Astrocyte of the spinal cord (primary cell): ENCODE measurements at regions not wholly inside any gene's neighbourhood (a gene's known extent, or its start where the extent isn't known, plus 50 kb on each side); places are given as distances from the start of the nearest gene placed in this dataset.
A peak's percentile ranks its signal among the peaks of the same experiment; 100 is the strongest.

Experiments
- DNase-seq: peaks from one replicate; pipeline ENCODE4 v3.0.0; 2011; ENCODE audit warnings: low read depth, low spot score
- H3K4me3 ChIP-seq: 2 replicates; pipeline ENCODE4 v1.5.1; 2011; ENCODE audit warnings: low read depth, mild to moderate bottlenecking, low read length, moderate library complexity
- in situ Hi-C: cut with HindIII; loops from 2 replicates; pipeline ENCODE4 v1.10.0; 2017; ENCODE audit warnings: low sequenced_read_pairs
- TF ChIP-seq, protein P1 (sequence below): IDR thresholded peaks from 2 replicates; pipeline ENCODE4 v1.5.1; 2012; ENCODE audit warnings: low read depth, mild to moderate bottlenecking, low read length, inconsistent platforms

DNA sequence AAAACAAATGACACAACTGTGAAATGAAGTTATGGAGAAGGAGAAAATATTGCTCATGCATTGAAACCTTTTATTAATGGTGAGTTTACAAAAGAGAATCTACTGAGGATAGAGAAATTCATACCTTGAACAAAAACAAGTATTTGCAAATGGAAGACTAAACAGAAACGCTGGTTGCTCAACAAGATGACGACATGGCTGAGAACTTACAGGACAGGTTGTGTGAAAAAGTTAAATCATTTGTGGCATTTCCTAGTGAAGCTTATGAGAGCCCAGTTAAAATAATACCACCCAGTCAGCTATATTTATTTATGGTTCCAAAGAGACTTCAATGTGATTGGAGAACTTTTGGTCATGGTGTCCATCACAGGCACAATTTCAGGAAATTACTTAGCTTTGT, 148.6 kb upstream of the PKDCC start:
- peak; percentile 43 for DNase-seq
- TF ChIP-seq, protein P1, sequence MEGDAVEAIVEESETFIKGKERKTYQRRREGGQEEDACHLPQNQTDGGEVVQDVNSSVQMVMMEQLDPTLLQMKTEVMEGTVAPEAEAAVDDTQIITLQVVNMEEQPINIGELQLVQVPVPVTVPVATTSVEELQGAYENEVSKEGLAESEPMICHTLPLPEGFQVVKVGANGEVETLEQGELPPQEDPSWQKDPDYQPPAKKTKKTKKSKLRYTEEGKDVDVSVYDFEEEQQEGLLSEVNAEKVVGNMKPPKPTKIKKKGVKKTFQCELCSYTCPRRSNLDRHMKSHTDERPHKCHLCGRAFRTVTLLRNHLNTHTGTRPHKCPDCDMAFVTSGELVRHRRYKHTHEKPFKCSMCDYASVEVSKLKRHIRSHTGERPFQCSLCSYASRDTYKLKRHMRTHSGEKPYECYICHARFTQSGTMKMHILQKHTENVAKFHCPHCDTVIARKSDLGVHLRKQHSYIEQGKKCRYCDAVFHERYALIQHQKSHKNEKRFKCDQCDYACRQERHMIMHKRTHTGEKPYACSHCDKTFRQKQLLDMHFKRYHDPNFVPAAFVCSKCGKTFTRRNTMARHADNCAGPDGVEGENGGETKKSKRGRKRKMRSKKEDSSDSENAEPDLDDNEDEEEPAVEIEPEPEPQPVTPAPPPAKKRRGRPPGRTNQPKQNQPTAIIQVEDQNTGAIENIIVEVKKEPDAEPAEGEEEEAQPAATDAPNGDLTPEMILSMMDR, result no peak
- no peak overlapping the region for H3K4me3 ChIP-seq
- in situ Hi-C loops, result no loop called here

DNA sequence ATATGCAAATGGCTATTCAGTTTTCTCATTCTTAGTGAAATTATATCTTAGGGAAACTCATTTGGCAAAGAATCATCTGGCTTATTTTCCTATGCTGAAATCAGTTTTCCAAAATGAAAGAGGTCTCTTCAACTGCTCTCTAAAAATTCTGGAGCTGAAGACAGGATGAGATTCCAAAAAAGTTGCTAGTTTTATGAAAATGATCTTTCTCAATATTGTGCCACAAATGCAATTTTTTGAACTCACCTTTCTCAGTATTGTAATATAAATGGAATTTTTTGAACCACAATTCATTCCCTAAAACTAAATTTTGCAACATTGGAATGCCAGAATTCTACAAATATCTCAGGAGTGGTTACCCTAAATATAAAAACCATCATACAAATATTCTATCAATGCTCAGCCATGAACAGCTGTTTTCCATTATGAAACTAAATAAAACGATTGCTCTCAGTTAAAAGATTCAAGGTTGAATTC, 147.7 kb upstream of the PKDCC start:
- in situ Hi-C loops, result no loop called here
- TF ChIP-seq, protein P1, result no peak
- no peak for DNase-seq
- no peak overlapping the region for H3K4me3 ChIP-seq

DNA sequence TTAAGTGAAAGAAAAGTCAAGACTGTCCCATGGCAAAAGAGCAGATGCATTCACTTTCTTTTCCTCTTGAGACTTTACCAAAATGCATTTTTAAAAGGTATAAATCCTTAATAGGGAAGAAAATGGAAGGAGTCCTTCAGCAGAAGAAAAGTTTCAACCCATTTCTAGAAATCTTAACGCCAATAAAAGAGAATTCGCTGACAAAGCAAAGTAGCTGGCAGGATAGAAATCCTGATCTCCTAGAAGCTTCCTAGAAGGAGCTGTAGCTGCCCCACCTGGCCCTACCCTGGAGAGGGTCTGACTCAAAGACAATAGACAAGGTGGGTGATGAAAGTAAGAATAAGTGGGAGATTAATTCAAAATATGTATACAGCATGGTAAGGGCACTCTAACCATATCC, 144.9 kb upstream of the PKDCC start:
- H3K4me3 ChIP-seq, result no peak overlapping the region
- no peak for DNase-seq
- in situ Hi-C loops, result no loop called here
- TF ChIP-seq, protein P1, result no peak

DNA sequence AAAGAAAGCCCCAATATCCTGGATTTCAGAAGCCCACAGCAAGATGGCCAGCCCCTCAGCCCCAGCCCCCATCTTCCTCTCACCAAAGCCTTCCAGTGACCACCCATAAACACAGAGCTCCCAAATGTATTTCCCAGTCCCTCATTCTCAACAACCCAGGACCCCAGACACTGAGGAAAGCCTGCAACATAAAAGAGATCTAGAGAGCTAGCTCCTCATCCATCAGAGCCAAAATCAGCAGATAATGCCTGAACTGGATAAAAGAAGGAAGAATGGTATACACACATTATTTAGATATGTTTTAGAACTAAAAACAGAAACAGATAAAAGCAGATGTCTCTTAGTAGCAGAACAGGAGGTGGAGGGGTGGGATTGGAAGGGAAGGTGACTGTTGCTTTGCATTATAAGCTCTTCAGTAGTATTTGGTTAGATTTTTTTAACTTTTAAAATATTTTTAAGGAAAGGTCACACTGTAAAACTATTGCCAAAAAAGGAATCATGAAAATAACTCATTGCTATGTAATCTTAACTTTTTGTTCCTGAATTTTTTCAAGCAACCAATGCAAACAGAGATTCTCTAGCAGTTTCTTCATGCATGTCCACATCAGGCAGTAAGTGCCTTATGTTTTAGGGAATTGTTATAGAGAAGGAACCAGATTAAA, 144.2 kb upstream of the PKDCC start:
- in situ Hi-C loops, result no loop called here
- H3K4me3 ChIP-seq, result no peak overlapping the region
- no peak for DNase-seq
- TF ChIP-seq, protein P1, result no peak

DNA sequence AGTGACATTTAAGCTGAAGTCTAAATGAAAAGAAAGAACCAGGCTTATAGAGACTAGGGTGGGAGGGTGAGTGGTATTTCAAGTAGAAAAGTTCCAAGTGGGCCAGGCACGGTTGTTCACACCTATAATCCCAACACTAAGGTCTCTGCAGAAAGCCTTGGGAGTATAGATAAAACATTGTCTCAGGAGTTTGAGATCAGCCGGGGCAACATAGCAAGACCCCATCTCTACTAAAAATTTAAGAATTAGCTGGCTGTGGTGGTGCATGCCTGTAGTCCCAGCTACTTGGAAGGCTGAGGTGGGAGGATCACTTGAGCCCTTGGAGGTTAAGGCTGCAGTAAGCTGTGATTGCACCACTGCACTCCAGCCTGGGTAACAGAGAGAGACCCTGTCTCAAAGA, 143.4 kb upstream of the PKDCC start:
- H3K4me3 ChIP-seq, result no peak overlapping the region
- TF ChIP-seq, protein P1, result no peak
- DNase-seq, result no peak
- in situ Hi-C loops, result no loop called here

DNA sequence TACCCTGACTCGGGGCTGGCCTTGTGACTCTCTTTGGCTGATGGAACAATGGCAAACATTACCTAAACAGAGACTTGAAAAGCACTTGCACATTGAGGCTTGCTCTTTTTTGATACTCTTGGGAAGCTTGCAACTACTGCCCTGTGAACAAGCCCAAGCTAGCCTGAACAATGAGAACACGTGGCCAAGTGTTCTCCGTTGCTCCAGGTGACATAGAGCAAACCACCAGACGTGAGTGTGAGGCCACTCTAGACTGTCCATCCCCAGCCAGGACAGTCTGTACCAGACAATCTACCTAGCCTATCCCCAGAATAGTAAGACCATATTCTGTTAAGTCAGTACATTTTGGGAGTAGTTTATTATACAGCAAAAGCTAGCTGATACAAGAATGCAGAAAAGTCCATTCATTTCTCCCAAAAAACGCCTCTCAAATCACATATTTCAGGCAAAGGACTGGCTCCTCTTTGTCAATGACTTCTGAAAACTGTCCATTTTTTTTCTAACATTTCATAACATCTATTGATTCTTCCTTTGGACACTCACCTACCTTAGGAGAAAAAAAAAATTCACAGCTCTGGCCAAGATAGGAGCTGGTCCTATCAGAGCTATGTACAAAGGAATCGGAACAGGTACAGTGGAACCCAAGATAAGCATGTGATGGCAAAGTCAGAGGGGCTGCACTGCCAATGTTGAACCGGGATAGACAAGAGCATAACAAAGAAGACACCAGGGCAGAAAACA, 142.1 kb upstream of the PKDCC start:
- TF ChIP-seq, protein P1, result no peak
- in situ Hi-C loops, result no loop called here
- no peak for DNase-seq
- no peak overlapping the region for H3K4me3 ChIP-seq
